Mesothelial cell of epicardium (in vitro differentiated cells): ENCODE measurements at regions not wholly inside any gene's neighbourhood (a gene's known extent, or its start where the extent isn't known, plus 50 kb on each side); places are given as distances from the start of the nearest gene placed in this dataset.

ENCODE experiments used
- DNase-seq, 2 experiments: peaks; one replicate each; pipeline ENCODE4 v3.0.0; 2021; ENCODE audit warnings: low spot score in 2 of 2; ENCODE audit not compliant: unreplicated experiment in 2 of 2
- H3K27ac Mint-ChIP-seq: 2 replicates; pipeline ENCODE4 v1.8.0; 2021; ENCODE audit warnings: mixed read lengths
- H3K27me3 Mint-ChIP-seq: 2 replicates; pipeline ENCODE4 v1.8.0; 2021; ENCODE audit warnings: low read depth, mixed read lengths
- H3K36me3 Mint-ChIP-seq: 2 replicates; pipeline ENCODE4 v1.8.0; 2021; ENCODE audit warnings: mixed read lengths
- H3K4me1 Mint-ChIP-seq: 2 replicates; pipeline ENCODE4 v1.8.0; 2021; ENCODE audit warnings: mixed read lengths
- H3K4me3 Mint-ChIP-seq: 2 replicates; pipeline ENCODE4 v1.8.0; 2021; ENCODE audit warnings: mild to moderate bottlenecking, moderate library complexity, mixed read lengths
- H3K9me3 Mint-ChIP-seq: 2 replicates; pipeline ENCODE4 v1.8.0; 2021; ENCODE audit warnings: mixed read lengths
- CTCF ChIP-seq: fragments of 200-600 bp; sonication (generic); IDR thresholded peaks from one replicate; pipeline ENCODE4 v1.5.0; 2021; ENCODE audit warnings: antibody characterized with exemption; ENCODE audit not compliant: unreplicated experiment

DNA sequence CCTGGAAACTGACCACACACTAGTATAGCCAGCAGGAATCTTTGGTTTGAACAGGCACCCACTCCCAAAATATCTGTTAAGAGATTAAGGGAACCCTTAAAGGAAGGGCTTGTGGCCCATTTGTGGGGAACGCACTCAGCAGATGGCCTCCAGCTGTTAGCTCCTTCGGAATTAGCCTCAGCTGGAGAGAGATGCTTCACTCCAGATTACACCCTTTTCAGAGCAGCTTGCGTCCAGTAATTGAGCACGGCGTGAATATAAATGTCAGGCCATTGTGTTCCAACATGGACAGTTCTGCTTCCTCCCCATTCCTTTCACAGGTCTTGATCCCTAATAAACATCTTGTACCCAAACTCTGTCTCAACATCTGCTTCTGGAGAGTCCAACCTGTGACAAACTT lies 397.8 kb downstream of the SEC23A start:
- no peaks in the 10 kb centered on the region for H3K27me3 Mint-ChIP-seq
- H3K4me3 Mint-ChIP-seq, result no peak overlapping the region
- no peaks in the 10 kb centered on the region for H3K36me3 Mint-ChIP-seq
- H3K4me1 Mint-ChIP-seq, result peaks cover 5% of the 10 kb centered on the region
- peaks cover 7% of the 10 kb centered on the region for H3K9me3 Mint-ChIP-seq
- no peak for TF ChIP-seq CTCF
- H3K27ac Mint-ChIP-seq, result no peak overlapping the region
- DNase-seq, result no peak

DNA sequence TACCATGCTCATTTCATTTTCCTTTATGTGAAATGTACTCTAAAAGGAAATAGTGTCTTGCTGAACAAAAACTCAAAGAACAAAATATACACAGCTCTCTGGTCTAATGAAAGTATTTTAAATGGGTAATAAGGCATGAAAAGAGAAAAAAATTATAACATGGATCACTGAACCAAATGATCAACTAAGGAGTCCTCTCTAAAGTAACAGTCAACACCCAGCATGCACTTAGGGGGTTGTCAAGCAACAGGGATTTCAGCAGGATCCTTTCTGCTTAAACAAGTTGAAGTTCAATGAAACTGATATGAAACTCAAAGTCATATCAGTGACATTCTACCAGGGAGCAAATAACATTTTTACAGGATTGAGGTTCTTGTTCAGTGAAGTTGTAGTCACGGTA lies 398.8 kb downstream of the SEC23A start:
- H3K27ac Mint-ChIP-seq, result no peak overlapping the region
- no peaks in the 10 kb centered on the region for H3K36me3 Mint-ChIP-seq
- H3K4me1 Mint-ChIP-seq, result peaks cover 5% of the 10 kb centered on the region
- no peaks in the 10 kb centered on the region for H3K27me3 Mint-ChIP-seq
- TF ChIP-seq CTCF, result no peak
- H3K4me3 Mint-ChIP-seq, result no peak overlapping the region
- peaks cover 17% of the 10 kb centered on the region for H3K9me3 Mint-ChIP-seq
- DNase-seq, result no peak

GRCh38 chr14:38696925-38697324 lies 406.1 kb downstream of the SEC23A start:
- H3K4me3 Mint-ChIP-seq, result no peak overlapping the region
- no peak for DNase-seq
- no peaks in the 10 kb centered on the region for H3K4me1 Mint-ChIP-seq
- no peak overlapping the region for H3K27ac Mint-ChIP-seq
- no peaks in the 10 kb centered on the region for H3K27me3 Mint-ChIP-seq
- peaks cover 50% of the 10 kb centered on the region for H3K9me3 Mint-ChIP-seq
- no peaks in the 10 kb centered on the region for H3K36me3 Mint-ChIP-seq
- TF ChIP-seq CTCF, result no peak

GRCh38 chr14:38693423-38693822 lies 409.6 kb downstream of the SEC23A start:
- H3K4me3 Mint-ChIP-seq, result no peak overlapping the region
- no peak overlapping the region for H3K27ac Mint-ChIP-seq
- H3K36me3 Mint-ChIP-seq, result no peaks in the 10 kb centered on the region
- peaks cover 25% of the 10 kb centered on the region for H3K9me3 Mint-ChIP-seq
- peak; percentile 16 for TF ChIP-seq CTCF
- H3K27me3 Mint-ChIP-seq, result peaks cover 2% of the 10 kb centered on the region
- no peak for DNase-seq
- no peaks in the 10 kb centered on the region for H3K4me1 Mint-ChIP-seq

GRCh38 chr14:38669027-38669426 lies 413.1 kb upstream of the CLEC14A start:
- no peaks in the 10 kb centered on the region for H3K4me1 Mint-ChIP-seq
- H3K27me3 Mint-ChIP-seq, result no peaks in the 10 kb centered on the region
- H3K36me3 Mint-ChIP-seq, result no peaks in the 10 kb centered on the region
- H3K27ac Mint-ChIP-seq, result no peak overlapping the region
- DNase-seq, result no peak
- H3K4me3 Mint-ChIP-seq, result no peak overlapping the region
- no peak for TF ChIP-seq CTCF
- H3K9me3 Mint-ChIP-seq, result peaks cover 5% of the 10 kb centered on the region

DNA sequence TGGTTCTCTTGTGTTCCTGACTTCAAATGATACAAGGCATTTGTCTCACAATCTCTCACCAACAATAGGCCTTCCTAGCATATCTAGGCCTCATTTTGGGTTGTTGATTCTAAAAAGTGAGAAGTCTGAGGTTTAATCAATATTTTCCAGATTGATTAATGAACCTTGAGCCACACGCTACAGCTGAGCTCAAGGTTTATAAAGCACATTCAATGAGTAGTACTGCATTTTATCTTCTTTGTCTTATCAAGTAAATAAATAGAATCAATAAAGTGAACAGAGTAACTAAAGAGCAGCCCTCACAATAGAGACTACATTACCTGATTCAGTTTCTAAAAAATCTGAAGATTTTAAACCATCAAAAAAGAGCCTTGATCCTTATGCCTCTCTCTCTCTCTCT lies 407.5 kb upstream of the CLEC14A start:
- Mint-ChIP-seq H3K4me3 (no peak overlapping the region), H3K27ac (no peak overlapping the region), H3K27me3 (no peaks in the 10 kb centered on the region), H3K4me1 (peaks cover 7% of the 10 kb centered on the region), H3K36me3 (no peaks in the 10 kb centered on the region), H3K9me3 (no peaks in the 10 kb centered on the region)
- TF ChIP-seq CTCF, result no peak
- no peak for DNase-seq
